ENCODE measurements at regions not wholly inside any gene's neighbourhood (a gene's known extent, or its start where the extent isn't known, plus 50 kb on each side); places are given as distances from the start of the nearest gene placed in this dataset.

DNA sequence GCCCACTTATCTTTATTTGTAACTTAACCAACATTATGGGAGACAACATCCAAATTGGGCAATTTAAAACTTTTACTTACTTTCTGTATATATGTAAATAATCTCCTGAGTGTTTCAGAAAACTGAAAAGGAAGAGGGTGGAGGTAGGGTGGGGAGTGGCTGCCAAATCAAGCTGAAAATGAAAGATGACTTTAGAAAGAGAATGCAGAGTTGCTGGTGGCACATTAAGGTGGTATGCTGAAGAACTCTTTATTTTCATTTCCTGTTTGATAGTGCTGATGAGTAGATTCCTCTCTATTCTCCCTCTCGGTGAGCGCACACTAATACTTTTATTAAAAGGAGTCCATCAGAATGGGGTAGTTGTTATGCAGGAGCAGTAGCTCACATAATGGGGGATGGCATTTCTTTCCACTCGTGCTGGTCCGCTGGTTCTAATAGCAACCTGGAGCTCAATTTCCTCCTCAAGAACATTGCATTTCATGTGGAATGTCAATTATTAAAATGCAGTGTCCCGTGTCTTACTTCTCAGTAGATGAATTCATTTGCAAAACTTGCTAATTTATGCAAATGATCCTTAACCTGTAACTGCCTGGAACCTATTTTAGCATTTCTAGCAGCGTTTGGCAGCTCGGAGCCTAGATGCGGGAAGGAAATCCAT is 466.9 kb upstream of the HNRNPA3 start:
- no peak for DNase-seq
- Histone ChIP-seq H3K4me3 (no peak overlapping the region), H3K36me3 (no peaks in the 10 kb centered on the region), H3K4me1 (no peaks in the 10 kb centered on the region), H3K27ac (no peak overlapping the region), H3K27me3 (no peaks in the 10 kb centered on the region), H3K9me3 (no peaks in the 10 kb centered on the region)
- TF ChIP-seq, protein P1, sequence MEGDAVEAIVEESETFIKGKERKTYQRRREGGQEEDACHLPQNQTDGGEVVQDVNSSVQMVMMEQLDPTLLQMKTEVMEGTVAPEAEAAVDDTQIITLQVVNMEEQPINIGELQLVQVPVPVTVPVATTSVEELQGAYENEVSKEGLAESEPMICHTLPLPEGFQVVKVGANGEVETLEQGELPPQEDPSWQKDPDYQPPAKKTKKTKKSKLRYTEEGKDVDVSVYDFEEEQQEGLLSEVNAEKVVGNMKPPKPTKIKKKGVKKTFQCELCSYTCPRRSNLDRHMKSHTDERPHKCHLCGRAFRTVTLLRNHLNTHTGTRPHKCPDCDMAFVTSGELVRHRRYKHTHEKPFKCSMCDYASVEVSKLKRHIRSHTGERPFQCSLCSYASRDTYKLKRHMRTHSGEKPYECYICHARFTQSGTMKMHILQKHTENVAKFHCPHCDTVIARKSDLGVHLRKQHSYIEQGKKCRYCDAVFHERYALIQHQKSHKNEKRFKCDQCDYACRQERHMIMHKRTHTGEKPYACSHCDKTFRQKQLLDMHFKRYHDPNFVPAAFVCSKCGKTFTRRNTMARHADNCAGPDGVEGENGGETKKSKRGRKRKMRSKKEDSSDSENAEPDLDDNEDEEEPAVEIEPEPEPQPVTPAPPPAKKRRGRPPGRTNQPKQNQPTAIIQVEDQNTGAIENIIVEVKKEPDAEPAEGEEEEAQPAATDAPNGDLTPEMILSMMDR (IDR thresholded peaks at IDR 0.05): no peak
- no peak for TF ChIP-seq POLR2A (IDR thresholded peaks at IDR 0.05)

DNA sequence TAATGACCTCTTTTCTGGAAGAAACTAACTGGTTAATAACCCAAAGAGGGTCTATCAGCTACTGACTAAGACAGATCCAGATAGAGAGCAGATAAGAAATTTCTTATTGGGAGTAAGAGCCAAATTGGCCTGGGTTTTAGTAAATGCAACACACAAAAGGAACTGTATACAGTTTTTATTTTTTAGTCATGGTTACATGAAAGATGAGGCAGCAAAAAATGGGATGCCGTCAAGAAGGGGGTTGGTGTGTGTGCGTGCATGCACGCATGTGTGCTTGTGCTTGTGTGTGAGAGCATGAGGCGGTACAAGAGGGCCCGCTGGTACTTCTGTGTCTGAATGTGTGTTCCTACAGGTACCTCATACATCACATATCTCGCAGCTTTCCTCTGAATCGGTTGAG is 466.2 kb upstream of the HNRNPA3 start:
- TF ChIP-seq, protein P1 (IDR thresholded peaks at IDR 0.05): no peak
- no peak for TF ChIP-seq POLR2A (IDR thresholded peaks at IDR 0.05)
- H3K9me3 ChIP-seq: no peaks in the 10 kb centered on the region
- no peaks in the 10 kb centered on the region for H3K27me3 ChIP-seq

DNA sequence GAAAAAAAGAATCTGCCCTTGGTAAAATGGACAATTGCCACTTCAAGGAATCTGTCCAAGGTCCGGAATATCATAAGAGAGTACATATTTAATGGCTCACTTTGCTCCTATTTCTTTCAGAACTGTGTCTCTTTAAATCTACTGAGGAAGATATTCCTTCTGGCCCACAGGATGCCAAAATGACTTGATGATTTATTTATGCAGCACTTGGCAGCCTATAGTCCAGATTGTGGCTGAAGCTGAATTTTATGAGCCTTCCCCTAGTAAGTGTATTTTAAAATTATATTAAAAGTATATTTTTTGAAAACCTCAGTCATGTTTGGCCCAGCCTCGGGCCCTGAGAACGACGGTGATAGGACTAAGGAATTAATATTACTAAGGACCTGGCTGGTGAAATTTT is 465.1 kb upstream of the HNRNPA3 start:
- Histone ChIP-seq H3K9me3 (no peaks in the 10 kb centered on the region), H3K36me3 (no peaks in the 10 kb centered on the region), H3K4me3 (no peak overlapping the region), H3K27me3 (no peaks in the 10 kb centered on the region), H3K4me1 (no peaks in the 10 kb centered on the region), H3K27ac (no peak overlapping the region)
- DNase-seq: no peak
- TF ChIP-seq, protein P1 (IDR thresholded peaks at IDR 0.05): no peak
- no peak for TF ChIP-seq POLR2A (IDR thresholded peaks at IDR 0.05)

More for the DNA sequence above, 466.2 kb upstream of the HNRNPA3 start:
- Histone ChIP-seq H3K36me3 (no peaks in the 10 kb centered on the region), H3K27ac (no peak overlapping the region), H3K4me1 (no peaks in the 10 kb centered on the region), H3K4me3 (no peak overlapping the region)
- no peak for DNase-seq

DNA sequence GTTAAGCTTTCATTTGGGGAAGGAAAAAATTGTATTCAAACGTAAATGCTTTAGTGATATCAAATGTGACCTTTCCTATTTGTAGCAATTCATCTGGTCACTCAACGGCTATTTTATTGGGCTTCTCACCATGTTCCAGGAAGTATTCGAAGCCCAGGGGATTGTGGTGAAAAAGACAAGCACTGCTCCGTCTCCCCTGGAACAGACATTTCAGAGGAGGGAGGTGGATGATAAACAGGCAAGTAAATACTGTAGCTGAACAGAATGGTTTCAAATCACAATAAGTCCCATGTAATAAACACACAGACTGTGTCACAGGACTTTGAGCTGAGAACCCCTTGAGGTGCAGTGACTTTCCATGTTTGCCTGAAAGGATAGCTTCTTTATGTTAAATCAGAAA is 464.7 kb upstream of the HNRNPA3 start:
- Histone ChIP-seq H3K27me3 (no peaks in the 10 kb centered on the region), H3K4me3 (no peak overlapping the region), H3K27ac (no peak overlapping the region), H3K9me3 (no peaks in the 10 kb centered on the region), H3K36me3 (no peaks in the 10 kb centered on the region), H3K4me1 (no peaks in the 10 kb centered on the region)
- TF ChIP-seq POLR2A (IDR thresholded peaks at IDR 0.05): no peak
- TF ChIP-seq, protein P1 (IDR thresholded peaks at IDR 0.05): no peak
- DNase-seq: no peak

DNA sequence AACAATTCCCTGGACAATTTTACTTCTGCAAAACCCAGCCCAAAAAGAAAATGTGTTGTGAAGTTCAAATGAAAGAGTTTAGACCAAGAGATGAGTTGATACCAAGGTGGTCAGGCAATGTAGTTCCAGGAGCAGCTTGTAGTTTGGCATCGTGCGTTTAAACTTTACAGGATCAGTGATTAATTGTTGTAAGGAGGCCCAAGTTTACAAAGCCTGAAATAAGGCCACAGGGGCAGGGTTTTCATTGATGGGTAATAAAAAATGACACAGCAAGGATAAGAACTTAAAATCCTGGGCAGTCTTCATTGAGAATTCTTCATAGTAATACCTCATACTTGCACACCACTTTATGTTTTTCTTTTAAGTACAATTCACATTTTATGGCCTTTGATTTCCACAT is 463.9 kb upstream of the HNRNPA3 start:
- Histone ChIP-seq H3K27ac (no peak overlapping the region), H3K4me3 (no peak overlapping the region), H3K4me1 (no peaks in the 10 kb centered on the region), H3K36me3 (no peaks in the 10 kb centered on the region), H3K27me3 (no peaks in the 10 kb centered on the region), H3K9me3 (no peaks in the 10 kb centered on the region)
- DNase-seq: no peak
- no peak for TF ChIP-seq POLR2A (IDR thresholded peaks at IDR 0.05)
- TF ChIP-seq, protein P1 (IDR thresholded peaks at IDR 0.05): no peak

Data from Peyer's patch (tissue), 4 donors.